Liver (tissue), 3 donors: ENCODE measurements at regions not wholly inside any gene's neighbourhood (a gene's known extent, or its start where the extent isn't known, plus 50 kb on each side); places are given as distances from the start of the nearest gene placed in this dataset.

ENCODE experiments used
- ATF3 ChIP-seq: IDR thresholded peaks from 2 replicates; pipeline ENCODE4 v1.6.1; 2016; ENCODE audit warnings: antibody characterized with exemption
- CTCF ChIP-seq: fragments of 150-350 bp; IDR thresholded peaks from 2 replicates; pipeline ENCODE4 v1.5.1; 2017; ENCODE audit warnings: improper control_type of control experiment, low read depth, low read length; ENCODE audit not compliant: missing input control
- EGR1 ChIP-seq, 2 donors: IDR thresholded peaks; 2 replicates each; pipeline ENCODE4 v1.6.1; 2016 to 2018; ENCODE audit warnings: antibody characterized with exemption in 2 of 2, low read depth in 2 of 2
- JUND ChIP-seq, 2 donors: IDR thresholded peaks; 2 replicates each; pipeline ENCODE4 v1.6.1; 2016; ENCODE audit warnings: antibody characterized with exemption in 2 of 2
- MAX ChIP-seq: IDR thresholded peaks from 2 replicates; pipeline ENCODE4 v1.6.1; 2016; ENCODE audit warnings: antibody characterized with exemption
- TAF1 ChIP-seq: conservative IDR thresholded peaks from 2 replicates; pipeline ENCODE4 v1.6.1; 2016; ENCODE audit warnings: antibody characterized with exemption, mild to moderate bottlenecking
- YY1 ChIP-seq: IDR thresholded peaks from 2 replicates; pipeline ENCODE4 v1.6.1; 2016; ENCODE audit warnings: antibody characterized with exemption, mild to moderate bottlenecking
- donor health status: healthy.
- donor health status: healthy.

GRCh38 chr21:28356422-28356821 lies 636.3 kb downstream of the LTN1 start:
- TF ChIP-seq CTCF, result no peak
- no peak for TF ChIP-seq EGR1 (IDR thresholded peaks at IDR 0.05; ENCODE audit: low read depth in 2 of 2)
- no peak for TF ChIP-seq ATF3
- no peak for TF ChIP-seq YY1
- TF ChIP-seq JUND (IDR thresholded peaks at IDR 0.05), result no peak
- no peak for TF ChIP-seq MAX
- TF ChIP-seq TAF1, result no peak
